Neural progenitor cell (in vitro differentiated cells): ENCODE measurements at regions not wholly inside any gene's neighbourhood (a gene's known extent, or its start where the extent isn't known, plus 50 kb on each side); places are given as distances from the start of the nearest gene placed in this dataset.

ENCODE experiments used
- EZH2phosphoT487 ChIP-seq: fragments of 200-600 bp; sonication (generic); IDR thresholded peaks from 2 replicates; pipeline ENCODE4 v1.6.1; 2017; ENCODE audit warnings: antibody characterized with exemption
- TF ChIP-seq, protein P1 (sequence below): fragments of 200-600 bp; sonication (generic); IDR thresholded peaks from 2 replicates; pipeline ENCODE4 v1.5.1; 2017; ENCODE audit warnings: antibody characterized with exemption, mild to moderate bottlenecking

DNA sequence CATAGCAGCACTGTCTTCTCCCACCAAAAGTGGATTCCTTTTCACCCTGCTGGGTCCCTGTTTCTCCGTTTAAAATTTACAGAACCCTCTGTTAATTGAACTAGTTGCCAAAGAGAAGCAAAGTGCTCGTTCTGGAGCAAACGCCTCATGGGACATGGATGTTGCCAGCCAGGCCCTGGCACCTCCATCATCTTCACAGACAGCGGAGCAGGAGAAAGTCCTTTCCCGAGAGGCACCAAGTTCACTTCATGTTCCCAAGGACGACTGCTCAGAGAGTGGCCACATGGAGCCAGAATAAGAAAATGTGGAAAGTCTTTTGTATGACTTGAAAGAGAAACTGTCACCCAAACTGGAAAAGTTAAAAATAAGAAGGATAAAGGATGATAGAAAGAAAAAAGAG, 151.5 kb downstream of the SOX1 start:
- TF ChIP-seq, protein P1, sequence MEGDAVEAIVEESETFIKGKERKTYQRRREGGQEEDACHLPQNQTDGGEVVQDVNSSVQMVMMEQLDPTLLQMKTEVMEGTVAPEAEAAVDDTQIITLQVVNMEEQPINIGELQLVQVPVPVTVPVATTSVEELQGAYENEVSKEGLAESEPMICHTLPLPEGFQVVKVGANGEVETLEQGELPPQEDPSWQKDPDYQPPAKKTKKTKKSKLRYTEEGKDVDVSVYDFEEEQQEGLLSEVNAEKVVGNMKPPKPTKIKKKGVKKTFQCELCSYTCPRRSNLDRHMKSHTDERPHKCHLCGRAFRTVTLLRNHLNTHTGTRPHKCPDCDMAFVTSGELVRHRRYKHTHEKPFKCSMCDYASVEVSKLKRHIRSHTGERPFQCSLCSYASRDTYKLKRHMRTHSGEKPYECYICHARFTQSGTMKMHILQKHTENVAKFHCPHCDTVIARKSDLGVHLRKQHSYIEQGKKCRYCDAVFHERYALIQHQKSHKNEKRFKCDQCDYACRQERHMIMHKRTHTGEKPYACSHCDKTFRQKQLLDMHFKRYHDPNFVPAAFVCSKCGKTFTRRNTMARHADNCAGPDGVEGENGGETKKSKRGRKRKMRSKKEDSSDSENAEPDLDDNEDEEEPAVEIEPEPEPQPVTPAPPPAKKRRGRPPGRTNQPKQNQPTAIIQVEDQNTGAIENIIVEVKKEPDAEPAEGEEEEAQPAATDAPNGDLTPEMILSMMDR, result no peak
- TF ChIP-seq EZH2phosphoT487, result no peak
